HepG2 (cell line): ENCODE measurements at regions not wholly inside any gene's neighbourhood (a gene's known extent, or its start where the extent isn't known, plus 50 kb on each side); places are given as distances from the start of the nearest gene placed in this dataset.

Experiments
- CTCF ChIP-seq: sonication (generic); formaldehyde crosslinking; IDR thresholded peaks from 2 replicates; pipeline ENCODE4 v1.5.0; 2020; ENCODE audit warnings: mild to moderate bottlenecking, missing genetic modification reagents, moderate library complexity
- GABPA ChIP-seq, 2 experiments: IDR thresholded peaks; 2 replicates each; pipeline ENCODE4 v1.6.1; 2011 to 2016; ENCODE audit warnings: low read depth in 2 of 2, low read length in 1 of 2, missing biosample characterization in 1 of 2, missing genetic modification characterization in 1 of 2
- GATAD2A ChIP-seq: IDR thresholded peaks from 2 replicates; pipeline ENCODE4 v1.6.1; 2016
- MAFG ChIP-seq: sonication (generic); formaldehyde crosslinking; IDR thresholded peaks from 2 replicates; pipeline ENCODE4 v1.5.1; 2020; ENCODE audit warnings: mild to moderate bottlenecking, missing genetic modification reagents
- MAZ ChIP-seq, 2 experiments: sonication (generic) in 1 of 2; formaldehyde crosslinking in 1 of 2; IDR thresholded peaks; 2 replicates each; pipeline versions ENCODE4 v1.5.0 to v1.6.1; 2012 to 2020; ENCODE audit warnings: low read depth in 2 of 2, mild to moderate bottlenecking in 2 of 2, borderline replicate concordance in 1 of 2, improper control_type of control experiment in 1 of 2, low read length in 1 of 2, missing genetic modification reagents in 1 of 2, moderate library complexity in 1 of 2
- ZFX ChIP-seq: sonication (generic); formaldehyde crosslinking; IDR thresholded peaks from 2 replicates; pipeline ENCODE4 v1.4.0; 2020; ENCODE audit warnings: mild to moderate bottlenecking, low read depth, missing genetic modification reagents, moderate library complexity

GRCh38 chr4:34182306-34182705 lies 2062.0 kb downstream of the ARAP2 start:
- TF ChIP-seq GATAD2A (no peak), MAFG (no peak), GABPA (IDR thresholded peaks at IDR 0.05; ENCODE audit: low read depth, low read length) (no peak), GABPA (CRISPR knock-in tag; IDR thresholded peaks at IDR 0.05; ENCODE audit: low read depth) (no peak), ZFX (CRISPR knock-in tag) (no peak), CTCF (CRISPR knock-in tag) (no peak), MAZ (IDR thresholded peaks at IDR 0.05; ENCODE audit: borderline replicate concordance, low read depth, low read length) (no peak), MAZ (CRISPR knock-in tag; IDR thresholded peaks at IDR 0.05; ENCODE audit: low read depth) (no peak)
